ENCODE measurements at regions not wholly inside any gene's neighbourhood (a gene's known extent, or its start where the extent isn't known, plus 50 kb on each side); places are given as distances from the start of the nearest gene placed in this dataset.

DNA sequence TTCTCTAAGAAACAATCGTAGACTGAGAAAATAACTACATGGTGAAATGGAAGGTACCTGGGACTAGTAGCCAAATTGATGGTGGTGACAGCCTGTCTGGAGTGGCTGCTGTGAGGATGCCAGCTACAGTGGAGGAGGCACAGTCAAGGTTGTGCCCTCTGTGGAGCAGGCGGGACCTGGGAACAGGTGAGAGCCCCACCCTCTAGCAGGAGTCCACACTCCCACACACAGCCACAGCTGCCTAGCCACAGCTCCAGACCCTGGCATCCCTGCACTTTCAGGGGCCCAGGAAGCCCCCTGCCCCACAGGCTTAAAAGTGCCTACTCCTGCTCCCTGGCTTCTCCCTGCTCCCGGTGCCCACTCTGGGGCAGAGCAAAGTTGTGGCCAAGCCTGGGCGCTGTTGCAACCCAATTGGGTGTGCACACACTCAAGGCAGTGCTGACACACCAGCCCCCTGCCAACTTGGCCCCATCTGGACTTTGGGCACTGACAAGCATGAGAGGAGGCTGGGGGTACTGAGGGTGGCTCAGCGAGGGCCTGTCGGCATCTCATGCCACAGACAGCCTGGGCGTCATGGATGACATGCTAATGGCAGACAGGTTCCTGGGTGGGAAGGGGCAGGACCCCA, 548.7 kb downstream of the TBC1D32 start:
- no peak for FAIRE-seq
- no peaks in the 10 kb centered on the region for H3K4me1 ChIP-seq (ENCODE audit: control insufficient read depth, extremely low read depth, insufficient read depth, low read length)

DNA sequence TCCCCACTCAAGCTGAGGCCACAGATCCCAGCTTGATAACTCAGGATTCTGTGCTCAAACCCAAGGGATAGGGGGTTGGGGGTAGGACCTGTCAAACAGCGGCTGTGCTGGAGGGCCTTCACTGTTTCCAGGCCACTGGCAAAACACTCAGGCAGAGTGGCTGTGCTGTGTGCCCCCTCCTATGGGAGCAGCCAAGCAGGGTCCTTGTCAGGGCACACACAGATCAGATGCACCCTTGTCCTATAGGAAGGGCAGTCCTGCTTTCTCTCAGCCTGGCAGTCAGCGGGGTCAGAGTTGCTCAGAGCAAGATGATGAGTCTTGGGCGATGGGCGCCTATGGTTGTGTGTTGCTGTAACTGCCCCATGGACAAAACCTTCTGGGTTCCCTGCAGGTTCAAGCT, 554.8 kb downstream of the TBC1D32 start:
- H3K27ac ChIP-seq (ENCODE audit: control insufficient read depth, insufficient read depth, low read length): no peak overlapping the region
- no peak overlapping the region for H3K9ac ChIP-seq (ENCODE audit: control insufficient read depth, extremely low read depth, insufficient read depth, low read length)
- no peaks in the 10 kb centered on the region for H3K9me1 ChIP-seq (ENCODE audit: control insufficient read depth, extremely low read depth, insufficient read depth, low read length)
- no peak overlapping the region for H3K4me2 ChIP-seq (ENCODE audit: control insufficient read depth, extremely low read depth, insufficient read depth, low read depth, low read length)
- TF ChIP-seq EZH2 (IDR thresholded peaks at IDR 0.05; ENCODE audit: low read length): no peak
- TF ChIP-seq, protein P1, sequence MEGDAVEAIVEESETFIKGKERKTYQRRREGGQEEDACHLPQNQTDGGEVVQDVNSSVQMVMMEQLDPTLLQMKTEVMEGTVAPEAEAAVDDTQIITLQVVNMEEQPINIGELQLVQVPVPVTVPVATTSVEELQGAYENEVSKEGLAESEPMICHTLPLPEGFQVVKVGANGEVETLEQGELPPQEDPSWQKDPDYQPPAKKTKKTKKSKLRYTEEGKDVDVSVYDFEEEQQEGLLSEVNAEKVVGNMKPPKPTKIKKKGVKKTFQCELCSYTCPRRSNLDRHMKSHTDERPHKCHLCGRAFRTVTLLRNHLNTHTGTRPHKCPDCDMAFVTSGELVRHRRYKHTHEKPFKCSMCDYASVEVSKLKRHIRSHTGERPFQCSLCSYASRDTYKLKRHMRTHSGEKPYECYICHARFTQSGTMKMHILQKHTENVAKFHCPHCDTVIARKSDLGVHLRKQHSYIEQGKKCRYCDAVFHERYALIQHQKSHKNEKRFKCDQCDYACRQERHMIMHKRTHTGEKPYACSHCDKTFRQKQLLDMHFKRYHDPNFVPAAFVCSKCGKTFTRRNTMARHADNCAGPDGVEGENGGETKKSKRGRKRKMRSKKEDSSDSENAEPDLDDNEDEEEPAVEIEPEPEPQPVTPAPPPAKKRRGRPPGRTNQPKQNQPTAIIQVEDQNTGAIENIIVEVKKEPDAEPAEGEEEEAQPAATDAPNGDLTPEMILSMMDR (optimal IDR thresholded peaks at IDR 0.05 in 1 of 3, IDR thresholded peaks at IDR 0.05 in 1 of 3, conservative IDR thresholded peaks at IDR 0.05 in 1 of 3; ENCODE audit: extremely low read depth in 1 of 3, insufficient read depth in 2 of 3, low read length in 3 of 3): no peak
- FAIRE-seq (no peak), DNase-seq (ENCODE audit: low read depth, low spot score) (no peak)
- H4K20me1 ChIP-seq (ENCODE audit: control insufficient read depth, extremely low read depth, insufficient read depth, low read length): no peaks in the 10 kb centered on the region
- H3K9me3 ChIP-seq (ENCODE audit: control insufficient read depth, low read depth, low read length): no peaks in the 10 kb centered on the region
- dilution Hi-C loops (cut with MboI; ENCODE audit: extremely low pct_ligation_motif_present, low sequenced_read_pairs): no loop called here
- no peak overlapping the region for H2AFZ ChIP-seq (ENCODE audit: control insufficient read depth, low read length)
- H3K79me2 ChIP-seq (ENCODE audit: control insufficient read depth, insufficient read depth, low read length): no peaks in the 10 kb centered on the region
- H3K4me3 ChIP-seq (ENCODE audit: control insufficient read depth in 2 of 3, extremely low read depth in 1 of 3, insufficient read depth in 2 of 3, low read depth in 1 of 3, low read length in 3 of 3): no peak overlapping the region
- no peaks in the 10 kb centered on the region for H3K4me1 ChIP-seq (ENCODE audit: control insufficient read depth, extremely low read depth, insufficient read depth, low read length)
- no peaks in the 10 kb centered on the region for H3K27me3 ChIP-seq (ENCODE audit: control insufficient read depth, extremely low read depth, insufficient read depth, low read length)
- H3K36me3 ChIP-seq (ENCODE audit: control insufficient read depth in 2 of 2, extremely low read depth in 1 of 2, insufficient read depth in 2 of 2, low read length in 2 of 2): no peaks in the 10 kb centered on the region

More for the DNA sequence above, 548.7 kb downstream of the TBC1D32 start:
- H3K27me3 ChIP-seq (ENCODE audit: control insufficient read depth, extremely low read depth, insufficient read depth, low read length): no peaks in the 10 kb centered on the region
- no peak overlapping the region for H3K27ac ChIP-seq (ENCODE audit: control insufficient read depth, insufficient read depth, low read length)
- H3K9me1 ChIP-seq (ENCODE audit: control insufficient read depth, extremely low read depth, insufficient read depth, low read length): no peaks in the 10 kb centered on the region
- no peak overlapping the region for H3K4me2 ChIP-seq (ENCODE audit: control insufficient read depth, extremely low read depth, insufficient read depth, low read depth, low read length)
- no peak overlapping the region for H2AFZ ChIP-seq (ENCODE audit: control insufficient read depth, low read length)
- H3K4me3 ChIP-seq (ENCODE audit: control insufficient read depth in 2 of 3, extremely low read depth in 1 of 3, insufficient read depth in 2 of 3, low read depth in 1 of 3, low read length in 3 of 3): no peak overlapping the region
- dilution Hi-C loops (cut with MboI; ENCODE audit: extremely low pct_ligation_motif_present, low sequenced_read_pairs): no loop called here
- no peak for DNase-seq (ENCODE audit: low read depth, low spot score)
- no peak for TF ChIP-seq EZH2 (IDR thresholded peaks at IDR 0.05; ENCODE audit: low read length)
- TF ChIP-seq, protein P1 (optimal IDR thresholded peaks at IDR 0.05 in 1 of 3, IDR thresholded peaks at IDR 0.05 in 1 of 3, conservative IDR thresholded peaks at IDR 0.05 in 1 of 3; ENCODE audit: extremely low read depth in 1 of 3, insufficient read depth in 2 of 3, low read length in 3 of 3): no peak
- no peaks in the 10 kb centered on the region for H3K36me3 ChIP-seq (ENCODE audit: control insufficient read depth in 2 of 2, extremely low read depth in 1 of 2, insufficient read depth in 2 of 2, low read length in 2 of 2)
- H3K9ac ChIP-seq (ENCODE audit: control insufficient read depth, extremely low read depth, insufficient read depth, low read length): no peak overlapping the region
- H4K20me1 ChIP-seq (ENCODE audit: control insufficient read depth, extremely low read depth, insufficient read depth, low read length): no peaks in the 10 kb centered on the region
- H3K9me3 ChIP-seq (ENCODE audit: control insufficient read depth, low read depth, low read length): no peaks in the 10 kb centered on the region
- no peaks in the 10 kb centered on the region for H3K79me2 ChIP-seq (ENCODE audit: control insufficient read depth, insufficient read depth, low read length)

Data from keratinocyte (primary cell).